HG02943 (cell line): ENCODE measurements at regions not wholly inside any gene's neighbourhood (a gene's known extent, or its start where the extent isn't known, plus 50 kb on each side); places are given as distances from the start of the nearest gene placed in this dataset.

Experiments
- ATAC-seq: cut with Tn5 transposase; IDR thresholded peaks from one replicate; pipeline ENCODE4 v1.9.1; 2021; ENCODE audit warnings: mild to moderate bottlenecking, low read depth, moderate library complexity; ENCODE audit not compliant: unreplicated experiment

- ATAC-seq, result no peak
Measured at GRCh38 chr11:57098191-57098590, 83.6 kb upstream of the LRRC55 start.

- ATAC-seq, result no peak
Measured at GRCh38 chr11:57100638-57101331, 81.0 kb upstream of the LRRC55 start.

GRCh38 chr11:57103899-57104605 lies 77.7 kb upstream of the LRRC55 start:
- ATAC-seq, result no peak

- no peak for ATAC-seq
Measured at GRCh38 chr11:57109331-57109730, 72.4 kb upstream of the LRRC55 start.

GRCh38 chr11:57111619-57112018 lies 70.1 kb upstream of the LRRC55 start:
- no peak for ATAC-seq

GRCh38 chr11:57116654-57117053 lies 65.1 kb upstream of the LRRC55 start:
- peak; percentile 69 for ATAC-seq

GRCh38 chr11:57120192-57120965 lies 61.4 kb upstream of the LRRC55 start:
- no peak for ATAC-seq

- no peak for ATAC-seq
Measured at GRCh38 chr11:57121996-57122395, 59.8 kb upstream of the LRRC55 start.

GRCh38 chr11:57123590-57123989 lies 58.2 kb upstream of the LRRC55 start:
- no peak for ATAC-seq

- no peak for ATAC-seq
Measured at GRCh38 chr11:57124505-57124904, 57.2 kb upstream of the LRRC55 start.

GRCh38 chr11:57124917-57125316 lies 56.8 kb upstream of the LRRC55 start:
- no peak for ATAC-seq

- no peak for ATAC-seq
Measured at GRCh38 chr11:57126766-57127400, 54.9 kb upstream of the LRRC55 start.

- ATAC-seq, result no peak
Measured at GRCh38 chr11:57131080-57131790, 50.5 kb upstream of the LRRC55 start.
